Activated T-helper 17 cell treated with anti-CD3 and anti-CD28 coated beads, Interleukin-2, amount 50 U/mL, for 72 hours (primary cell): ENCODE measurements at regions not wholly inside any gene's neighbourhood (a gene's known extent, or its start where the extent isn't known, plus 50 kb on each side); places are given as distances from the start of the nearest gene placed in this dataset.

Source experiments
- ATAC-seq: fragments of 150-1000 bp; cut with Tn5 transposase; replicated peaks from 2 replicates; pipeline ENCODE4 v1.10.0; 2021; ENCODE audit warnings: mild to moderate bottlenecking, moderate library complexity
- H3K27ac Mint-ChIP-seq: one replicate; pipeline ENCODE4 v1.8.0; 2022; ENCODE audit warnings: mixed read lengths
- H3K27me3 Mint-ChIP-seq: one replicate; pipeline ENCODE4 v1.8.0; 2022; ENCODE audit warnings: mixed read lengths
- H3K36me3 Mint-ChIP-seq: one replicate; pipeline ENCODE4 v1.8.0; 2022; ENCODE audit warnings: low read depth, mild to moderate bottlenecking, mixed read lengths
- H3K4me1 Mint-ChIP-seq: one replicate; pipeline ENCODE4 v1.8.0; 2022; ENCODE audit warnings: mixed read lengths
- H3K4me3 Mint-ChIP-seq: one replicate; pipeline ENCODE4 v1.8.0; 2022; ENCODE audit warnings: mild to moderate bottlenecking, mixed read lengths
- H3K9me3 Mint-ChIP-seq: one replicate; pipeline ENCODE4 v1.8.0; 2022; ENCODE audit warnings: mixed read lengths

- peaks cover 14% of the 10 kb centered on the region for H3K9me3 Mint-ChIP-seq
- H3K4me1 Mint-ChIP-seq, result no peaks in the 10 kb centered on the region
- H3K27ac Mint-ChIP-seq, result no peak overlapping the region
- no peaks in the 10 kb centered on the region for H3K27me3 Mint-ChIP-seq
- H3K4me3 Mint-ChIP-seq, result no peak overlapping the region
- H3K36me3 Mint-ChIP-seq, result no peaks in the 10 kb centered on the region
- no peak for ATAC-seq
Observed at GRCh38 chr11:91869686-91870085, 354.9 kb upstream of the FAT3 start.

- Mint-ChIP-seq H3K27ac (no peak overlapping the region), H3K27me3 (no peaks in the 10 kb centered on the region), H3K4me1 (no peaks in the 10 kb centered on the region), H3K36me3 (no peaks in the 10 kb centered on the region), H3K4me3 (no peak overlapping the region), H3K9me3 (peaks cover 14% of the 10 kb centered on the region)
- no peak for ATAC-seq
Observed at GRCh38 chr11:91866642-91867041, 358.0 kb upstream of the FAT3 start.

GRCh38 chr11:91860661-91861060, 364.0 kb upstream of the FAT3 start:
- ATAC-seq, result no peak
- no peaks in the 10 kb centered on the region for H3K4me1 Mint-ChIP-seq
- H3K27ac Mint-ChIP-seq, result no peak overlapping the region
- no peaks in the 10 kb centered on the region for H3K27me3 Mint-ChIP-seq
- no peaks in the 10 kb centered on the region for H3K36me3 Mint-ChIP-seq
- peaks cover 5% of the 10 kb centered on the region for H3K9me3 Mint-ChIP-seq
- H3K4me3 Mint-ChIP-seq, result no peak overlapping the region

GRCh38 chr11:91859666-91860065, 365.0 kb upstream of the FAT3 start:
- no peaks in the 10 kb centered on the region for H3K36me3 Mint-ChIP-seq
- H3K27ac Mint-ChIP-seq, result no peak overlapping the region
- no peaks in the 10 kb centered on the region for H3K27me3 Mint-ChIP-seq
- no peaks in the 10 kb centered on the region for H3K4me1 Mint-ChIP-seq
- H3K9me3 Mint-ChIP-seq, result no peaks in the 10 kb centered on the region
- H3K4me3 Mint-ChIP-seq, result no peak overlapping the region
- no peak for ATAC-seq

- Mint-ChIP-seq H3K36me3 (no peaks in the 10 kb centered on the region), H3K27me3 (no peaks in the 10 kb centered on the region), H3K27ac (no peak overlapping the region), H3K4me1 (no peaks in the 10 kb centered on the region), H3K9me3 (no peaks in the 10 kb centered on the region), H3K4me3 (no peak overlapping the region)
- no peak for ATAC-seq
Observed at GRCh38 chr11:91857179-91857578, 367.4 kb upstream of the FAT3 start.

- no peaks in the 10 kb centered on the region for H3K36me3 Mint-ChIP-seq
- no peaks in the 10 kb centered on the region for H3K27me3 Mint-ChIP-seq
- no peaks in the 10 kb centered on the region for H3K4me1 Mint-ChIP-seq
- no peak overlapping the region for H3K4me3 Mint-ChIP-seq
- no peak overlapping the region for H3K27ac Mint-ChIP-seq
- no peak for ATAC-seq
- H3K9me3 Mint-ChIP-seq, result no peaks in the 10 kb centered on the region
Observed at GRCh38 chr11:91854780-91855179, 369.8 kb upstream of the FAT3 start.

- H3K27ac Mint-ChIP-seq, result no peak overlapping the region
- H3K9me3 Mint-ChIP-seq, result no peaks in the 10 kb centered on the region
- no peak for ATAC-seq
- H3K36me3 Mint-ChIP-seq, result no peaks in the 10 kb centered on the region
- no peaks in the 10 kb centered on the region for H3K4me1 Mint-ChIP-seq
- no peaks in the 10 kb centered on the region for H3K27me3 Mint-ChIP-seq
- no peak overlapping the region for H3K4me3 Mint-ChIP-seq
Observed at GRCh38 chr11:91854171-91854570, 370.4 kb upstream of the FAT3 start.

- no peaks in the 10 kb centered on the region for H3K36me3 Mint-ChIP-seq
- H3K27me3 Mint-ChIP-seq, result no peaks in the 10 kb centered on the region
- H3K9me3 Mint-ChIP-seq, result peaks cover 5% of the 10 kb centered on the region
- ATAC-seq, result no peak
- H3K4me1 Mint-ChIP-seq, result no peaks in the 10 kb centered on the region
- no peak overlapping the region for H3K27ac Mint-ChIP-seq
- H3K4me3 Mint-ChIP-seq, result no peak overlapping the region
Observed at GRCh38 chr11:91851908-91852307, 372.7 kb upstream of the FAT3 start.

GRCh38 chr11:91850533-91851275, 373.9 kb upstream of the FAT3 start:
- no peaks in the 10 kb centered on the region for H3K36me3 Mint-ChIP-seq
- H3K4me1 Mint-ChIP-seq, result no peaks in the 10 kb centered on the region
- no peaks in the 10 kb centered on the region for H3K27me3 Mint-ChIP-seq
- H3K27ac Mint-ChIP-seq, result no peak overlapping the region
- H3K9me3 Mint-ChIP-seq, result peaks cover 5% of the 10 kb centered on the region
- no peak overlapping the region for H3K4me3 Mint-ChIP-seq
- no peak for ATAC-seq

- H3K9me3 Mint-ChIP-seq, result peaks cover 5% of the 10 kb centered on the region
- H3K27ac Mint-ChIP-seq, result no peak overlapping the region
- no peaks in the 10 kb centered on the region for H3K27me3 Mint-ChIP-seq
- H3K4me3 Mint-ChIP-seq, result no peak overlapping the region
- no peaks in the 10 kb centered on the region for H3K36me3 Mint-ChIP-seq
- H3K4me1 Mint-ChIP-seq, result no peaks in the 10 kb centered on the region
- no peak for ATAC-seq
Observed at GRCh38 chr11:91850021-91850420, 374.6 kb upstream of the FAT3 start.

- Mint-ChIP-seq H3K36me3 (no peaks in the 10 kb centered on the region), H3K27me3 (no peaks in the 10 kb centered on the region), H3K27ac (no peak overlapping the region), H3K9me3 (peaks cover 5% of the 10 kb centered on the region), H3K4me3 (no peak overlapping the region), H3K4me1 (no peaks in the 10 kb centered on the region)
- ATAC-seq, result no peak
Observed at GRCh38 chr11:91846649-91847048, 378.0 kb upstream of the FAT3 start.

- no peak for ATAC-seq
- Mint-ChIP-seq H3K4me1 (no peaks in the 10 kb centered on the region), H3K27me3 (no peaks in the 10 kb centered on the region), H3K27ac (no peak overlapping the region), H3K4me3 (no peak overlapping the region), H3K36me3 (no peaks in the 10 kb centered on the region), H3K9me3 (peaks cover 5% of the 10 kb centered on the region)
Observed at GRCh38 chr11:91846002-91846401, 378.6 kb upstream of the FAT3 start.

- no peaks in the 10 kb centered on the region for H3K36me3 Mint-ChIP-seq
- no peak for ATAC-seq
- no peaks in the 10 kb centered on the region for H3K4me1 Mint-ChIP-seq
Observed at GRCh38 chr11:91840640-91841240, 383.9 kb upstream of the FAT3 start.

GRCh38 chr11:91837411-91838330, 386.9 kb upstream of the FAT3 start:
- no peaks in the 10 kb centered on the region for H3K27me3 Mint-ChIP-seq
- no peak overlapping the region for H3K4me3 Mint-ChIP-seq
- no peaks in the 10 kb centered on the region for H3K36me3 Mint-ChIP-seq
- H3K4me1 Mint-ChIP-seq, result no peaks in the 10 kb centered on the region
- peaks cover 5% of the 10 kb centered on the region for H3K9me3 Mint-ChIP-seq
- no peak overlapping the region for H3K27ac Mint-ChIP-seq
- no peak for ATAC-seq

More at GRCh38 chr11:91840640-91841240, 383.9 kb upstream of the FAT3 start:
- Mint-ChIP-seq H3K4me3 (no peak overlapping the region), H3K27ac (no peak overlapping the region), H3K27me3 (no peaks in the 10 kb centered on the region), H3K9me3 (no peaks in the 10 kb centered on the region)
